ENCODE measurements at regions not wholly inside any gene's neighbourhood (a gene's known extent, or its start where the extent isn't known, plus 50 kb on each side); places are given as distances from the start of the nearest gene placed in this dataset.

DNA sequence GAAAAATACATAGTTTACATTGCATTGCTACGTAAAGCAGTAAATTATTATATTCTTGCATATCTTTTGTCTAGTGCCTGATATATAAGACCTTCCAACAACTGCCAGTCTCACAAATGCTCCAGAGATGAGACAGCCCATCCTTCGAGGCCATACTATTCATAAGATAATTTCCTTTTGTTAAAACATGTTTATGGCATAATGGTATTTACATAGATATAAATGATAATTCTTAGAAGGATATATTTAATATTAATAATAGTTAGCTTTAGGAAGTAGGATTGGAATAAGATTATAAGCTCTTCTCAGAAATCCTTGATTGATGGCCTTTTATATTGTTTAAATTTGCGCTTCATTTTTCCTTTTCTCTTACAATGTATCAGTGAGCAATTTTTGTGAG, 1410.1 kb upstream of the MIR17HG start:
- DNase-seq: no peak

DNA sequence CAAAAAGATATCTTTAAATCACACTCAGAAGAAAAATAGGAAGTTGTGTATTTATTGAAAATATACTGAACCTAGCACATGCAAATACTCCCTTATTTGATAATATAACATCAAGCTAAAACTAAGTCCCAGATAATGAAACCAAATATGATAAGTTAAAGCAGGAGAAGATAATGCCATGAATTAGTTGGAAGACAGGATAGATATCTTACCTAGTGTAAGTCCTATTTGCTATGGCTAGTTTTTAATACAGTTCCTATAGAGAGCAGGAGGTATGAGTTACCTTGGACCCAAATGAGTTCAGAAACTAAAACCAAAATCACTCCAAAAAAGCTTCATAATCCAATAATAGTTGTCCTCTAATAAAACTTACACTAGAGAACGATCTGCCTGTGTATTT, 1407.1 kb upstream of the MIR17HG start:
- no peak for DNase-seq

DNA sequence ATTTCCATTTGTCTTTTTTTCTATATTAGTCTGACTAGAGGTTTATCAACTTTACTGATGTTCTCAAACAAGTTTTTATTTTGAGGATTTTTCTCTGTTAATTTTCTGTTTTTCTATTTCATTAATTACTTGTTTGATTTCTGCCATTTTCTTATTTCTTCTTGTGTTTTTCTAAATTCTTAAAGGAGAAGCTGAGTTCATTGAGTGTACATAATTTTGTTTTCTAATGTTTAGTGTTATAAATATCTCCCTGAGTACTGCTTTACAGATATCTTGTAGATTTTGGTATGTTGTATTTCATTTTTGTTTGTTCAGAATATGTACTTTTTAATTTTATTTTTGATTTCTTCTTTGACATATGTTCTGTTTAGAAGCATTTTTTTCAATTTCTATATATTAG, 1404.3 kb upstream of the MIR17HG start:
- DNase-seq: no peak

DNA sequence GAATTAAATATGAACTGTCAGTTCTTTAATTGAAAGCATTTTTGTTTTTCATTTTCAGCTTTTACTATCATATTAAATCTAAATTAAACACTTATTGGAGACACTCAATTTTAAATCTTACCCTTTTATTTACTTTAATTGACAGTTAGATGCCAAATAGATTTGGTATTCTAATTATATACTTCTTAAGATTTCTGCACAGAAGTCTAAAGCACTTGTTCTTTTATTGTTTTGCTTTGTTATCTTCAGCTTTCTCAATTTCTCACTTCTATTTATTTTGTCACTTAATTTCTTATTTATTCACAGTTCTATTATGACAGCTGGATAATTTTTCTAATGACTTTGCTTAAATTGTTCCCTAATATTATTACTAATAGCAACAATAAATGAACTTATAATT, 1397.3 kb upstream of the MIR17HG start:
- DNase-seq: no peak

DNA sequence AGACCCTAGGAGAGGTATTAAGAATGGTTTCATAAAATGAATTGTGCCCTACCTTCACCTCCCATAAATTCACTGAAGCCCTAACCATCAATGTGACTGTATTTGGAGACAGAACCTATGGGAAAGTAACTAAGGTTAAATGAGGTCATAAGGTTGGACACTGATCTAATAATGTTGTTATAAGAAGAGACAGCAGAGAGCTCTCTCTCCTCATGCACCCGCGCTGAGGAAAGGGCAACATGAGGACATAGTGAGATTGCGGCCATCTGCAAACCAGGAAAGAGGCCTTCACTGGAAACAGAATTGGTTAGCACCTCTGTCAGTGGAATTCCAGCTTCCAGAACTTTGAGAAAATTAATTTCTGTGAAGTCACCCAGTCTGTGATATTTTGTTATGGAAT, 1396.1 kb upstream of the MIR17HG start:
- DNase-seq: no peak

DNA sequence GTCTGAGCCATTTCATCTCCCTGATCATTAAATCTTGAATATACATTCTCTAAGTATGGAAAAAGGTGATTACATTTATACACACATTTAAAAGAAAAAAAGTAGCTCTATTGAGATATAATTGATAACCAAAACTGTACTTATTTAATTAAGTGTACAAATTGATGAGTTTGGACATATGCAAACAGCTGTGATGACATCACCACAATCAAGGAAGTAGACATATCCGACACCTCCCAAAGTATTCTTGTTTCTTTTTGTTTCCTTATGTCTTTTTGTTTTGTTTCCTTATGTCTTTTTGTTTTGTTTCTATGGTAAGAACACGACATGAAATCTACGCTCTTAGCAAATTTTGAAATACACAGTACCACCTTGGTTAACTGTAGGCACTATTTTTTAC, 1393.9 kb upstream of the MIR17HG start:
- DNase-seq: no peak

DNA sequence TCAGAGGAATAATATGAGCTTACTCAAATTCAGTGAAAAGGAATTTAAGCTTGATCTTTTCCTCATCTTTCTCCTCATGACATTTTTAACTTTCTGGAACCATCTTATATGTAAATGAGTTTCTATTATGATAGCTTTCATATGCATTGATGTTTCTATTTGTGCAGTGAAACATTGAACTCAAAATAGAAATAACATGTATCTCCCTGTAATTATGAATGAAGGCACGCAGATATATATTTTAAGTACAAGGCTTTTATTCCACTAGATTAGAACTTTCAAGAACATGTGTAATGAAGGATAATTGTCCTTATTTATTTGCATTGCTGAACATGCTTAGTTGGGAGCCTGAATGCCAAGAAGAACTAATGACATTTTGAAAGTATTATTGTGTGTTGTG, 1391.7 kb upstream of the MIR17HG start:
- DNase-seq: no peak

DNA sequence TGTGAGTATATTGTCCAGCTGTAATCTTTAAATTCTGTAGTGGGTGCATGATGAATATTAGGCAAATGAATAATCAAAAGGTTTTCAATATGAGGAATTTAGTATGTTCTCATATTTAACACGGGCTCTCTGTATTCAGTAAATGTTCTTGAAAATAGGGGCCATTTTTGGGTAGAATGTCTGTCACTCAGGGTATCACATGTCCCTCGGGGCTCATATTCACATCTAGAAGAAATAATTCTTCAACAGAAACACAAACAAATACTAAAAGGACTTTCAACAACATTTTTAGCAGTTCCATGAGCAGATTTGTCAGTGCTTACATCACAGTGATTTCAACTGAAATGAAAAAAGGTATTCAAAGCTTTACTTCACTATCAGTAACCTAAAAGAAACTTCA, 1388.4 kb upstream of the MIR17HG start:
- DNase-seq: no peak

DNA sequence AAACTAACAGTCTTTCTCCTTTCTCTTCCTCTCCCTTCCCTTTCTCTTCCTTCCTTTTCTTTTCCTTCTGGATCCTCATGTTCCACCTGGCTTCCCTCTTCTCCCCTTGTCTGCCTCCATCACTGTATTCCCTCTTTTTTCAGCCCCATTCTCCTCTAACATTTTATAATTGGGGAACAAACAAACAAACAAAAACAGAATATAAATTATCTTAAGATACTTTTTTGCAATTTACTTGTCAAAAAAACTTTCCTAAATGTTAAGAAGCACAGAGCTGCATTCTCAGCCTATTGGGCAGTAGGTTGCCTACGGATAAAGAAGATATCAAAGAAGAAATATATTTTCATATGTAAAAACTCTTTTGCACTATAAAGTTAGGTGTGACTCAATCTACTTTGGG, 1382.2 kb upstream of the MIR17HG start:
- no peak for DNase-seq

DNA sequence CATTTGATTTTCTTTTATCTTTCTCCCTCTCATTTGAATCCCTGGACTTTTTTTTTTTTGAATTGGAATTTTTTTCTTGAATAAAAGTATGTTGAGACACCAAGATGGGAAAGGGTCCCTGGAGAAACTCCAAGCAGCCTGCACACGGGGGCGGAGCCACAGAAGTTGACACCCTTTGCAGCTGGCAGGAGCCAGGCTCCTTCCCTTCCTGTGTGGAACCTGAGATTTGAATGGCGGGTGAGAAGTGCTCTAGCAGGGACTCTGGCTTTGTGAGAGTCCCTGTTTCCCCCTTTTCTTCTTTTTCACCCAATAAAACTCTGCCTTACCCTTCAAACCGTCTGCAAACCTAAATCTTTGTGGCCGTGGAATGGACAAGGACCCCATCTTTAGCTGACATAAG, 1381.0 kb upstream of the MIR17HG start:
- no peak for DNase-seq

DNA sequence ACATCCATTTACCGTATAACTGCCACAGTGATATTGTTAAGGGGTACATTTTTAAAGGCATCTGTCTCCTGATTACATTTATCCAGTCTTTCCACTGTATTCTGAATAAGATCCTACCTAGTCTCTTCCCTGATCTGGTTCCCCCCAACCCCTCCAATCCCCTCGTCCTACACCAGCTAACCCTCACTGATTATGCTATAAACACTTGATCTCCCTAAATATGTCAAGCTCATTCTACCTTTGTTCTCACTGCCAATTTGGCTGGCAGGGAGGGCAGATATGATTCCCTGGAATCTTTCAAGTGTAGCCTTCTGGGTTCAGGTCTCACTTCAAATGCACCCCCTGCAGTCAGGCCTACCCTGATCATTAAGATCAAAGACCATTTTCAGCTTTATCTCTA, 1379.8 kb upstream of the MIR17HG start:
- no peak for DNase-seq

DNA sequence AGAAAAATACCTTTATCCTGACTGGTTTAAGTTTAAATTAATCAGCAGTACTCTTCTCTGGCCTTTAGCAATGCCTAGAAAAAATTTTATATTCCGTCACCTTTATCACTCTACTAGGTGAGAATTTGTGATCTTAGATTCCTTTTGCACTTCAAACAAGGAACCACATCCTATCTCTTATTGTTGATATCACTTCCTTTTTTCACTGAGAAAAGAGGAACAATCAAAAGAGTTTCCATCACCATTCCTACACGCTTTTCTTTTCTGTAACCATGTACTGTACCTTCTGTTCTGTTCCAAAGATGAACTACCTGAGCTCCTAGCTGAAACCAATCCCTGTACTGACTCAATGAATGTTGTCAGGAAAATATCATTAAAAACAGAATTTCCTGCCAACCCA, 1379.0 kb upstream of the MIR17HG start:
- DNase-seq: no peak

DNA sequence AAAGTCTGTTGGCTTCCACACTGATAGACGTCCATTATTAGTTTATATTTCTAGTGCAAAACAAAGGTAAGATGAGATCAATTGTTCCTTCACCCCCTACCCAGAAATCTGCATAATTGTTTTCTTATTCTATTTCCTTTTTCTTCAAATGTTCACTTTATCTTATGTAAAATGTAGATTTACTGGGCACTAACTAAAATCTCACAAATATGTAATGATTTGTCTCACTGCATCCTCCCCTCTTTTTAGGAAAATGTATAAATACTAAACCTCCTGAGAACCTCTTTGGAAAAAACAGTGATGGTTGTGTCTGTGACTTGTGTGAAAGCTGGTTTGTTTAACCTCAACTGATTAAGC, 1377.2 kb upstream of the MIR17HG start:
- no peak for DNase-seq

DNA sequence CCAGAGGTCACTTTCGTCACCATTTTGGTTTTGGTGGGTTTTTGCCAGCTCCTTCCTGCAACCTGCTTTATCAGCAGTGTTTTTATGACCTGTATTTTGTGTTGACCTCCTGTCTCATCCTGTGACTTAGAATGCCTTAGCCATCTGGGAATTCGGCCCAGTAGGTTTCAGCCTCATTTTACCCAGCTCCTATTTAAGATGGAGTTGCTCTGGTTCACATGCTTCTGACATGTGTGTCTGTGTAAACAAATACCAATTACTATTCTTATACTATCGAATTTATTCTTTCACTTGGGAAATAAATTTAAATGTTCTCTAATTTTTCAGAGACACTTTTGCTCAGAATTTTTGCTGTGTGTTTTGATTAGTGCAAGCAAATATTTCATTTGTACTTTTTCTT, 1370.3 kb upstream of the MIR17HG start:
- no peak for DNase-seq

DNA sequence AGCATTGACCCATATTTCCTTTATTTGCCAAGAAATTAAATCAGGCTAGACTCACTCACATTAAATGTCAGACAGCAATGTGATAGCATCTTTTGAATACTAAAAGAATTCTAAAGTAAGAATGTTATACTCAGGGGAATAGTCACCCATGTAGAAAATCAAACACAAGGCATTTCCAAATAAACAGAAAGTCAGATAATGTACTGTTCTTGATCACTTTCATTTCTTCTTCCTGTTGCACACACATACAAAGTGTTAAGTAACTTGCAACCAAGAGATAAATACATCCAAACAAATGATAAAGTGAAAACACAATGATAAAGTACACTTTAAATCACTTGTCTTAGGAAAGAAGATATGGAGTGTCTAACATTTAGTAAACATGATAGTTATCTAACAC, 1366.6 kb upstream of the MIR17HG start:
- no peak for DNase-seq

DNA sequence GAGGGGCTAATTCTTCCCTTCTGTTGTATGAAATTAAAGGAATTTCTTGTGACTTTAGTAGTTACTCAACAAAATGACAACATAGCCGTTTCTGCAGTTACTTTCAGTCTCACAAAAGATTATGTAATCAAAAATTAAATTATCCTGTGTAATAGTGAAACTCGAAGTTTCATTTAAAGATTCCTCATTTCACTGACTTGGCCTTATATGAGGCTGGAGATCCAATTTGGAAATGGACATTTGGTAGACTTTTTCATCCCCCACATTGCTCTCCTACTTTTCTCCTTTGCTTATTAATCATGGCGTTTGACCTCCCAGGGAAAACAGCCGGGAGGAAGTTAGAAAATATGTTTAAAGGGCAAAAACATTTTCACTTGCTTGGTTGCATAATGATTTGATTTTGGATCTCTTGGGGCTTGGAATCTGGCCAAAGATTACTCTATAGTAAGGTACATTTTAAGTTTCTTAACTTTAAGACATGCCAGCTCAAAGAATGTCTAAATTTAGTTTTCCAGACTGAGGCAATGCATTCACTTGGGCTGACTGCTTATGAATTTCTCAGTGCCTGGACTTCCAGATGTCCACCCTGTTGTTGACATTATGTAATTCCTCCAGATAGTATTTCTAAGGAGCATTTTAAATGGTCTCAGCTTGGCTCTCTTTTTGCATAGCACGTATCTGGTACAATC, 1364.9 kb upstream of the MIR17HG start:
- DNase-seq: no peak

DNA sequence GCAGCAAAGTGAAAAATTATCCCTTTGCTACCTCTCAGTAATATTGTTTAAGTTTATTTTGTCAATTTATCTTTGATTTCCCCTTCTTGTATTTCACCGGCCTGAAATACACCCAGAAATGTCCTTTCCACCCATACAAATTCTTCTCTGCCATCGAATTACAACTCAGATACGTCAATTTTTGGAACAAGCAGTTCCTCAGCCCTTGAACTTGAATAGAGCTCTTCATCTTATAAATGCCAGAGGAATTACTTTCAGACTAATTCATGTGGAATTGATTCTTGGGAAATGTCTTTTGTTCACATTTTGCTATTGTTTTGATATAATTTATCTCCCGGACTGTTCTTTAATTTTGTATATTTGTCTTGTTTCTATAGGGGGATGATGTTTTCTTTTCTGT, 1359.3 kb upstream of the MIR17HG start:
- DNase-seq: no peak

DNA sequence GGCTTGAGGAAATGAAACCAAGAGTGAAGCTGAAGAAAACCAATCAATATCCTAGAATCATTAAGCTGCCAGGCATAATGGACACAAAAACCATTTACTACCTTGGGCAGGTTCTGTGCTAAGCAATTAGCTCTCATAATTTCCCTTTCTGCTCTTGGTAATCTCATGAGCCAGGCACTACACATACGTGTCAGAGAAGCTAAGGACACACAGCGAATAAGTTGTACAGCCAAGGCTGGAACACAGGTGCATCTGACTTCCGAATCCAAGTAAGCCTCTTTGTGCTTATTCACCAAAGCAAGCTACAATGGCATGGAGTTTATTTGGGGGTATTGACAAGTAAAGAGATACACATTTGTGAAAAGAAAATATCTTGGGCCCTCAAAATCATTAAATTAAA, 1343.9 kb upstream of the MIR17HG start:
- no peak for DNase-seq

DNA sequence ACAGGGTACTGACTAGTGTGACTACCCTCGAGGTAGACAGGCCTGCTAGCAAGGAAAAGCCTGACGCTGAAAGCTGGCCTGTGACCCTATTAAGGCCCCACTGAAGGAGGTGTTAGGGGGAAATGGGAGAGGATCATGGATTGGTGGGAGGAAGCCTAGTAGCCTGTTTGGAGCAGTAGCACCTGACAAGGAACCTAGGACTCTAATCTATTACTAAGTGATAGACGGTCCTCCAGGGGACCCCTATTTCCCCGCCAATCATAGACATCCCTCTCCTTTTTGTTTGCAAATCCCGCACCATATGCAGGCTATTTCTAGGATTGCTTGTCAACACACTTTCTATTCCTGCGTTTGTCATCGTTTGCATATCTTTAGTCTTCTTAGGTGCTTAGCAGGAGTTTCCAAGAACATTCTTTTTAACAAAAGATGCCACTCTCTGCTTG, 1338.8 kb upstream of the MIR17HG start:
- no peak for DNase-seq

DNA sequence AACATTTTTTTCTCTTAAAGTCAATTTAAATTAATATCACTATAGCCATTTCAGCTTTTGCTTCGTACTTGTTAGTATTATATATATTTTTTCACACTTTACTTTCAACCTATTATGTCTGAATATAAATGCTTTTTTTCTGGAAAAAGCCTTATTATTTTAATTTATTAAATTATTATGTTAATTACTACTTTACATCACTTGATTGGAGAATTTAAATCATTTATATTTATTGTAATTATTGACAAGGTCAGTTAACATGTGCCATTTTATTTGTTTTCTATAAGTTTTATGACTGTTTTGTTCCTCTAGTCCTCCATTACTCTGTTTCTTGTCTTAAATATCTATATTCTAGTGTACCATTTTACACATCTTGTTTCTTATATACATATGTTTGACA, 1333.4 kb upstream of the MIR17HG start:
- DNase-seq: no peak

DNA sequence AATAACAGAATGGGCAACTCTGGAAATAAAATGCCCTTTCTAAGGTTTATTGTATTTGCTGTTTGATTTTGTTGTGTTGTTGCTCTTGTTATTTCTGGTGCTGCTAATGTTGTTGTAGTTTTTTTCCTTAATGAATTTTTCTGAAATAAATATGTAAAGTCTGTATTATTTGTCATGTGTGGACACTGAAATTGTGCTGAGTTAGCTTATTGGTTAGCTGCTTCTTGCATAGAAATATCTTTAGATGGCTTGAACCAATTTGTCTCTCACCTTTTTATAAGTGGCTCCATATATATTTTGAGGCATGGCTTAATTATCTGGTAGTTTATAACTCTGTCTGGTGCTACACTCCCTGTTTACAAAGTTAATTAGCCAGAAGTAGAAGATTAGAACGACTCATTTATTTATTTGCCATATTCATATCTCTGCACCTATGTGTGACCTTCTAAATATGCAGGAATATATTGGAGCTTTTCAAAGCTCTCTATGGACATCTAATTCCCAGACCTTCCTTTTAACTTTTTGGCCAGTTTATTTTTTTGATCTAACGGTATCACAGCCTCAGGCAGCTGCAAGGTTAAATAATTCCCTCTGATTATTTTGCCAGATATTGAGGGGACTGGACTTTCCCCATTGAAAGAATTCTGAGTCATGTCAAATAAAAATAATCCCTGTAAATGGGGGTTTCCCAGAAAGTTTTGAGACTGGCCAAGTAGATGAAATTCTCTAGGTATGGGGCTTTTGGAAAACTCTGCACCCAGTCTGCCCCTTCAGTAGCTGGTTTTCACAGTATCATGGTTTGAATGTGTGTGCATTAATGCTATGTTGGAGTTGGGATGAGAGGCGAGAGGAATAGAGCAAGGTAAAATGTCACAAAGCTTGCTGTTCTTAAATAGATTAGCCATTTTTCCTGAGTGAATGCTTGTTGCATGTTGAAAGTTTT, 1331.7 kb upstream of the MIR17HG start:
- DNase-seq: no peak

DNA sequence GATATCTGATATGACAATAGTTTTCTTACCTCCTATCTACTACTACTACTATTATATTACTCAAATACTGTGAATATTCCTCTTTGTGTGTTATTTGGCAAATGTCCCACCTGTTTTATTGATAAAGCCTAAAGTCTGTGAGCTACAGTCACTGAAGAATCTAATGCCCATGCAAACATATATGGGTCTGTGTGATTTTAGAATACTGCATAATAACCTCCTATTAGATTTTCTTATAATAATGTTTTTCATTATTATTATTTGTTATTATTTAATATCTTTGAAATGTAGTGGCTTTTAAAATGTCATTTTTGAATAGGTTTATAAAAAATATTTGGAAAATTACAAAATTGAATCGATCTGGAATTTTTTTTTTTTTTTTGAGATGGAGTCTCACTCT, 1330.8 kb upstream of the MIR17HG start:
- DNase-seq: no peak

DNA sequence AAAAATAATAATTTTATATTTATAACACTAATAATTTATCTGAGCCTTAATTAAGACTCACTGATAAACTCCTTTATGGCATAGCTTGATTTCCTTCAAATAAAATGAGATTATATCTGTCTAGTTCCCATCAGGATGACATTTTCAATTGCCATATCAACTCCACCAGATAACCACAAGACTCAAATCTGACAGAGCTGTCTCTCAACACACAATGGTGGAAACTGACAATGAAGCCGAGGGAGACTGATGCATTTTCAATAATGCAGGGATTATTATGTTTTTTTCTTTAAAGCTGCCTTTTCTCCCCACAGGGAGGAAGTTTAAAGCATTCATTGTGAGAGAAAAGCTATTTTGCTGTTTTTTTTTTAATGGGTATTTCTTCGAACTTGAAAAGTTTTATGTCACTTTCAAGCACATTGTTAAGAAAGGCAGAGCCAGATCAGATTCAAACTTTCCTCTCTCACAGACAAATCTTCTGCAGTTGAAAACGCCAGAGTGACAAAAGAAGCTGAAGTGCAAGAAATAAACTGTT, 1326.9 kb upstream of the MIR17HG start:
- DNase-seq: no peak

DNA sequence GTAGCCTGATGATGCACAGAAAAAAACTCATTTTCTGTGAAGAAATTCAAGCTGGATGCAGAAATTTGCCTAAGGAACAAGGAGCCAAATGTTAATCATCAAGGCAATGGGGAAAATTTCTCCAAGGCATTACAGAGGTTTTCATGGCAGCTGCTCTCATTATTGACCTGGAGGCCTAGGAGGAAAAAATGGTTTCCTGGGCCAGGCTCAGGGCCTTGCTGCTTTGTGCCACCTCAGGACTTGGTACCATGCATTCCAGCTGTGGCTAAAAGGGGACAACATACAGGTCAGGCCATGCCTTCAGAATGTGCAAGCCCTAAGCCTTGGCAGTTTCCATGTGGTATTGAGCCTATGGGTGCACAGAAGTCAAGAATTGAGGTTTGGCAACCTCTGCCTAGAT, 1320.1 kb upstream of the MIR17HG start:
- no peak for DNase-seq

Data from right forelimb (tissue), 1 donor.